GM12874 (cell line): ENCODE measurements at regions not wholly inside any gene's neighbourhood (a gene's known extent, or its start where the extent isn't known, plus 50 kb on each side); places are given as distances from the start of the nearest gene placed in this dataset.

Source experiments
- CTCF ChIP-seq: IDR thresholded peaks from 2 replicates; pipeline ENCODE4 v1.5.1; 2011; ENCODE audit warnings: low read depth, mild to moderate bottlenecking, control low read depth, low read length, moderate library complexity; ENCODE audit not compliant: insufficient read depth

DNA sequence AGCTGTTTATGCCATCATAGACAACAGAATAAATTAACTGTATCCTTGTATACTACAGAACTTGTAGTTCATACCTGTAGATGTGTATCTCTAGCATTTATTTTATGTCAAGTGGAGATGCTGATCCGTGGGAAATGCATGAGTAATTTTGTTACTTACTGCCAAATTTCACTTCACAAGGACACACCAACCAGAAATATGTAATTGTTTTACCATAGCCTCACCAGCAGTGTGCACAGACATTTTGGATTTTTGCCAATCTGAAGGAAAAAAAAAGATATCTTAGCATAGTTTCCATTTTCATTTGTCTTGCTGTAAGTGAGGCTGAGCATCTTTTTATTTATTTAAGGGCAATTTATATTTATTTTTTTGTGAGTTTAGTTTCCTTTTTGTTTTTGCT, 265.1 kb upstream of the OSR1 start:
- TF ChIP-seq CTCF: no peak

- TF ChIP-seq CTCF: no peak
These were observed 258.9 kb upstream of the OSR1 start for GRCh38 chr2:19617257-19617848.

DNA sequence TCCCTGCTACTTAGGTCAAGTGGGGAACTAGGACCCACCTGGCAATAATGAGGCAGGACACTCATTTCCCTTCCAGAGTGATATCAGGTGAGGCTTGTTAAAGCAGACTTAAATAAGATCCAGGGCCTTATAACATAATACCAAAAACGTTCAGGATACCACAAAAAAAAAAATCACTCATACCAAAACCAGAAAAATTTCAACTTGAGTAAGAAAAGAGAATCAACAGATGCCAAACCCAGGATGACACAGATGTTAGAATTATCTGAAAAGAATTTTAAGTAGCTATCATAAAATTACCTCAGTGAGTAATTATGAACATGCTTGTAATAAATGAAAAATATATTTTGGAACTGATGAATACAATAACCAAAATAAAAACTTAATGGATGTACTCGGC, 255.6 kb upstream of the OSR1 start:
- no peak for TF ChIP-seq CTCF

DNA sequence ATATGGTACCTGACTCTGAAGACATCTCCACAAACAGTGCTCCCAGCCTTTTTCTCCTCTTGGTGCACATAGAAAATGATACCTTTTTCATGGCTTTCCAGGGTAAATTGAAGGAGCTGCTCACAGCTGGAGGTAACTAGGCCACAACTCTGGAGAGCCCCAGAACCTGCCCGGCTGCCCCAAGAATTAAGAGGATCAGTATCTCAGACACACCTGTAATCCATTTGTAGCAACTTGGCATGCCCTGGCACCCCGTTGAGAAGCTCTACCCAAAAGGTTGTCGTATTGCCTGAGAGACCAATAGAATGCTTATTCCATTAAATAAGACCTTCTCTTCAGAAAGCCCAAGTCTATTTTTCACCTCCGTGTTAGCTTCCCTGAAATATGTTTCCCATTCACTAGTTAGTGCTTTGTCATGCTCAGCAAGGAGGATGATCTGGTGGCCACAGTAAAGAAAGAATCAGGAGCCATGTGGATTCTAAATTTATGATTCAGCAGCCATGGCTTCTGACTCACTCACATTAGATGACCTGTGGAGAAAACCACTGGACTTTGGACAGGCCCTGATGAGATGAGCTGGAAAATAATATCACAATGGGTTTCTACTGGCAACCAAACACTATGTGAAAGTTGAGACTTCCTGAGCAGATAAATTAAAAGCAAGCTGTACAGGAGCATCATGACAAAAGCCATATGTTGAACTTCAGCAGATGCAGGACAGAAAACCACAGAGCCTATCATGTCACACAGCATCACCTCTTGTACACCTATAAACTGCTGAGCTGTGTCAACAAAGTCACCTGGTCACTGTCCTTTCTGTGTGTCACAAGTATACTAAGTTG, 253.3 kb upstream of the OSR1 start:
- TF ChIP-seq CTCF: no peak

- TF ChIP-seq CTCF: no peak
These were observed 250.8 kb upstream of the OSR1 start for GRCh38 chr2:19609266-19609665.

DNA sequence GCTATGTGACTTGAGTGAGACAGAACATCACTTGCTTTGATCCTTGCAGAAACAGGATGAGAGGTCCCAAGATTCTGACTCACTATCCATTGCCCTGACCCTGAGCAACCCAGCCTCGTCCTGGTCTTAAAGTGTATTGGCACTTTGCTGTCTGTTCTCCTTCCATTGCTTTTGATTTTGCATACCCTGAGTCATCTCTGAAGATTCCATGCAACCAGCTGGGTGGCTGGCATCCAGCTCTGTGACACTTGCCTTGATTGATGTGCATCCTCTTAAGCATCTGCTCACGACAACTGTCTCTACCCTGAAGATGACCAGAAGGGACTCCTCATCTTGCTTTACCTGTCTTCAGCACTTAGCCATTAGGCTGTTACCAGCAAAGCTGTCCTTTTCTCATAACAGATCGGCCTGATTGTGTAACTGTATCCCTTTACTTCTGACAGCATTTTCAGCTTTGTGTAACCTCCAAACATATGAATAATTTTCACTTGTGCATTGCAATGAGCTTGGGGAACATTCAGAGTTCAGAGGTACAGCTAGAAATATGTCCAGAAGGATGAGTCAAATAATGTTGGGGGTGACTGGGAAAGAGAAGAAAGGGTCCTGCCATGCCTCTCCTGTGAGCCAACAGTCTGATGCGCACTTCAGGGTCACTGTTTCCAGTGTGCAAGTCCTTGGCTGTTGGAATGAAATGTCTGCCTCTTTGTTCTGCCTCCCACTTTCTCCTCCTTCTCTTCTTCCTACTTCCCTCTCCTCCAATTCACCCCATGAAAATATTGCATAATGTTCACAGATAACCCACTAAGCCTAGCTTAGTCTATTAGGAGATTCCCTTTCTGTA, 249.7 kb upstream of the OSR1 start:
- TF ChIP-seq CTCF: no peak

- TF ChIP-seq CTCF: no peak
These were observed 249.0 kb upstream of the OSR1 start for GRCh38 chr2:19607400-19607799.
